Ishikawa (cell line): ENCODE measurements at regions not wholly inside any gene's neighbourhood (a gene's known extent, or its start where the extent isn't known, plus 50 kb on each side); places are given as distances from the start of the nearest gene placed in this dataset.

ENCODE experiments used
- CEBPB ChIP-seq: IDR thresholded peaks from 2 replicates; pipeline ENCODE4 v1.6.1; 2012
- EGR1 ChIP-seq: IDR thresholded peaks from 2 replicates; pipeline ENCODE4 v1.6.1; 2012
- EP300 ChIP-seq: IDR thresholded peaks from 2 replicates; pipeline ENCODE4 v1.6.1; 2012; ENCODE audit warnings: borderline replicate concordance
- FOXM1 ChIP-seq: IDR thresholded peaks from 2 replicates; pipeline ENCODE4 v1.6.1; 2012; ENCODE audit warnings: low read depth, borderline replicate concordance
- NFIC ChIP-seq: IDR thresholded peaks from 2 replicates; pipeline ENCODE4 v1.6.1; 2012
- RAD21 ChIP-seq: IDR thresholded peaks from 2 replicates; pipeline ENCODE4 v1.6.1; 2012; ENCODE audit warnings: low read depth
- TAF1 ChIP-seq: IDR thresholded peaks from 2 replicates; pipeline ENCODE4 v1.6.1; 2012; ENCODE audit warnings: low read depth, mild to moderate bottlenecking
- TCF12 ChIP-seq: IDR thresholded peaks from 2 replicates; pipeline ENCODE4 v1.6.1; 2012; ENCODE audit warnings: low read depth
- TEAD4 ChIP-seq: IDR thresholded peaks from 2 replicates; pipeline ENCODE4 v1.6.1; 2012
- YY1 ChIP-seq: IDR thresholded peaks from 2 replicates; pipeline ENCODE4 v1.6.1; 2012; ENCODE audit warnings: low read depth
- ZBTB7A ChIP-seq: IDR thresholded peaks from 2 replicates; pipeline ENCODE4 v1.6.1; 2012; ENCODE audit warnings: low read depth
- TF ChIP-seq, protein P1 (sequence below): IDR thresholded peaks from 2 replicates; pipeline ENCODE4 v1.6.1; 2012
- TF ChIP-seq, protein P2 (sequence below): IDR thresholded peaks from 2 replicates; pipeline ENCODE4 v1.6.1; 2012
- TF ChIP-seq, protein P3 (sequence below): IDR thresholded peaks from 2 replicates; pipeline ENCODE4 v1.6.1; 2012; ENCODE audit warnings: low read depth, mild to moderate bottlenecking

DNA sequence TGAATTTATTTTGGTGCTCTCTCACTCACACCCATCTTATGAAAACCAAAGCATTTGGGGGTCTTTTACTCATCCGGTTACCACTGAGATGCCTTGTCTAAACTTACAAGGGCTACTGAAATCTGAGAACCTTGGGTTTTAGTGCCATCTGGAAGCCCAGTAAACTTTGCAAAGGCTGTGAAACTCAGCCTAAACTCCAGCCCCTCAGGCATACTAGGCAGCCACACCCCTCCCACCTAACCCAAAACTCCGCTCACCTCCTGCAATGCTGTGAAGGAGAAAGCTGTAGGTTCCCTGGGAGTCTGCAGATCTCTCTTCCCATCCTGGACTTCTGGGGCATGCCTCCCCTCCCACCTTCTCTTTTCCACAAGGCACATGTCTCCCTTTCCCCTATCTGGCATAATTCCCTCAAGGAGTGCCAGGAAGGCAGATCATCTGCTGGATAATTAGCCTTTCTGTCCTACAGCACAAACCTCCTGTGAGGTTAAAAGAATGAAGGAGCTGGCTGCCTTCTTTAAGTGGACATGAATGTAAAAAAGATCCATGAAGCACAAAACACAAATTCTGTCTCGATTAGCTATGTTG lies 71.5 kb upstream of the ANXA1 start:
- TF ChIP-seq CEBPB (no peak), EP300 (no peak), EGR1 (no peak), FOXM1 (no peak), NFIC (no peak), YY1 (no peak), RAD21 (no peak), TAF1 (no peak), TEAD4 (no peak), TCF12 (no peak), ZBTB7A (no peak)
- TF ChIP-seq, protein P1, sequence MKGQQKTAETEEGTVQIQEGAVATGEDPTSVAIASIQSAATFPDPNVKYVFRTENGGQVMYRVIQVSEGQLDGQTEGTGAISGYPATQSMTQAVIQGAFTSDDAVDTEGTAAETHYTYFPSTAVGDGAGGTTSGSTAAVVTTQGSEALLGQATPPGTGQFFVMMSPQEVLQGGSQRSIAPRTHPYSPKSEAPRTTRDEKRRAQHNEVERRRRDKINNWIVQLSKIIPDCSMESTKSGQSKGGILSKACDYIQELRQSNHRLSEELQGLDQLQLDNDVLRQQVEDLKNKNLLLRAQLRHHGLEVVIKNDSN, result no peak
- TF ChIP-seq, protein P2, sequence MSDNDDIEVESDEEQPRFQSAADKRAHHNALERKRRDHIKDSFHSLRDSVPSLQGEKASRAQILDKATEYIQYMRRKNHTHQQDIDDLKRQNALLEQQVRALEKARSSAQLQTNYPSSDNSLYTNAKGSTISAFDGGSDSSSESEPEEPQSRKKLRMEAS, result no peak
- TF ChIP-seq, protein P3, sequence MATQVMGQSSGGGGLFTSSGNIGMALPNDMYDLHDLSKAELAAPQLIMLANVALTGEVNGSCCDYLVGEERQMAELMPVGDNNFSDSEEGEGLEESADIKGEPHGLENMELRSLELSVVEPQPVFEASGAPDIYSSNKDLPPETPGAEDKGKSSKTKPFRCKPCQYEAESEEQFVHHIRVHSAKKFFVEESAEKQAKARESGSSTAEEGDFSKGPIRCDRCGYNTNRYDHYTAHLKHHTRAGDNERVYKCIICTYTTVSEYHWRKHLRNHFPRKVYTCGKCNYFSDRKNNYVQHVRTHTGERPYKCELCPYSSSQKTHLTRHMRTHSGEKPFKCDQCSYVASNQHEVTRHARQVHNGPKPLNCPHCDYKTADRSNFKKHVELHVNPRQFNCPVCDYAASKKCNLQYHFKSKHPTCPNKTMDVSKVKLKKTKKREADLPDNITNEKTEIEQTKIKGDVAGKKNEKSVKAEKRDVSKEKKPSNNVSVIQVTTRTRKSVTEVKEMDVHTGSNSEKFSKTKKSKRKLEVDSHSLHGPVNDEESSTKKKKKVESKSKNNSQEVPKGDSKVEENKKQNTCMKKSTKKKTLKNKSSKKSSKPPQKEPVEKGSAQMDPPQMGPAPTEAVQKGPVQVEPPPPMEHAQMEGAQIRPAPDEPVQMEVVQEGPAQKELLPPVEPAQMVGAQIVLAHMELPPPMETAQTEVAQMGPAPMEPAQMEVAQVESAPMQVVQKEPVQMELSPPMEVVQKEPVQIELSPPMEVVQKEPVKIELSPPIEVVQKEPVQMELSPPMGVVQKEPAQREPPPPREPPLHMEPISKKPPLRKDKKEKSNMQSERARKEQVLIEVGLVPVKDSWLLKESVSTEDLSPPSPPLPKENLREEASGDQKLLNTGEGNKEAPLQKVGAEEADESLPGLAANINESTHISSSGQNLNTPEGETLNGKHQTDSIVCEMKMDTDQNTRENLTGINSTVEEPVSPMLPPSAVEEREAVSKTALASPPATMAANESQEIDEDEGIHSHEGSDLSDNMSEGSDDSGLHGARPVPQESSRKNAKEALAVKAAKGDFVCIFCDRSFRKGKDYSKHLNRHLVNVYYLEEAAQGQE, result no peak
